ENCODE measurements at regions not wholly inside any gene's neighbourhood (a gene's known extent, or its start where the extent isn't known, plus 50 kb on each side); places are given as distances from the start of the nearest gene placed in this dataset.
"Not testable (repeated sequence)": the region's sequence is repeated elsewhere in the genome, so short reads cannot be mapped to it uniquely, and the experiment has no call there.

DNA sequence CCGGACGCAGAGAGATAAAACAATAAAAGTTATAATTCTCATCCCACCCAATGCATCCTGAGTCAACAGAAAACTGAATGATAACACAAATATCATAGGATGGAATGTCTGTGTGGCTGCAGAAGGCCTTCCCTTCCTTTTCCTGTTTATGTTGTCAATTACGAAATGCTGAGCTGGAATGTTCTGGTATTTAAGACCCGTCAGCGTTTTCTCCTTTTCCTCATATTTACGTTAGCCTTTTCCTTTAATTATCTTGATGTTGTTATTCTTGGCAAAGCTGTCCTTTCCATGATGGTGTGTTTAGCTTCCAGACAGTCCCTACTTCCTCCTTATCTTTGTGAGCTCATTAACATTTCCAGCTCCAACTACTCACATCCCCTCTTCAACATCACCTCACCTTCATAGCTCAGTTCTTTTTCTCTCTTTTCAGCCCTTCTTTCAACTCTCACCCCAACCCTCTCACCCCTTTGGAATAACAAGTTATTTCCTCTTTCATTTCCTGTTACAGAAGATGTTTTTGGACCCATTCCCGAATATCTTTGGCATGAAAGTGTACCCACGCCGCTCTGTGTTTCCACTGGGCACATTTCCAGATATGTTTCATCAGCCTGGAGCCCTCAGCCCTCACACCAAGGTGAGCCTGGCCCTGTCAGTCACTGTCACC, 221.6 kb downstream of the NR2F1-AS1 start:
- Mint-ChIP-seq H3K27me3 (no peaks in the 10 kb centered on the region), H3K27ac (peak overlapping the region; percentile 3), H3K4me3 (no peak overlapping the region), H3K4me1 (no peaks in the 10 kb centered on the region), H3K36me3 (ENCODE audit: low read depth) (no peaks in the 10 kb centered on the region), H3K9me3 (no peaks in the 10 kb centered on the region)
- ChIA-PET POLR2A (no interaction called here), CTCF (no interaction called here)
- no peak for DNase-seq

DNA sequence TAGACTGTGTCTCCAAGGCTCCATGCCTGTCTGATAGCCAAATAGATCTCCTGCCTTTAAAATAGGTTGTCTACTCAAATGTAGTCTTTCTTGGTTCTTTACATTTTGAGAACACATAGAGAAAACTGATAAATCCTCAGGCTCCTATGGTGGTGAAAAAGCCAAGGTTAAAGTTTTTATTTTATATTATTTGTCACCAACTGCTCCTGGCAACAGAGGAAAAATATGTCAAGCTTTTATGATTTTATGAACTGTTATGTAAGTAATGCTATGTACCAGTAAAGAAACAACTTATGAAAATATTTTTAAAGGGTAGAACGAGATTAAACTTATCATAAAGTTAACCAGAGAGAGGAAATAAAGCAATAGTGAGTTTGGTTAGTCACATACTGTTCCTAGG, 222.8 kb downstream of the NR2F1-AS1 start:
- no peak overlapping the region for H3K27ac Mint-ChIP-seq
- ChIA-PET CTCF (no interaction called here), POLR2A (no interaction called here)
- no peaks in the 10 kb centered on the region for H3K27me3 Mint-ChIP-seq
- no peak overlapping the region for H3K4me3 Mint-ChIP-seq
- H3K9me3 Mint-ChIP-seq: no peaks in the 10 kb centered on the region
- no peak for DNase-seq
- no peaks in the 10 kb centered on the region for H3K36me3 Mint-ChIP-seq (ENCODE audit: low read depth)
- no peaks in the 10 kb centered on the region for H3K4me1 Mint-ChIP-seq

DNA sequence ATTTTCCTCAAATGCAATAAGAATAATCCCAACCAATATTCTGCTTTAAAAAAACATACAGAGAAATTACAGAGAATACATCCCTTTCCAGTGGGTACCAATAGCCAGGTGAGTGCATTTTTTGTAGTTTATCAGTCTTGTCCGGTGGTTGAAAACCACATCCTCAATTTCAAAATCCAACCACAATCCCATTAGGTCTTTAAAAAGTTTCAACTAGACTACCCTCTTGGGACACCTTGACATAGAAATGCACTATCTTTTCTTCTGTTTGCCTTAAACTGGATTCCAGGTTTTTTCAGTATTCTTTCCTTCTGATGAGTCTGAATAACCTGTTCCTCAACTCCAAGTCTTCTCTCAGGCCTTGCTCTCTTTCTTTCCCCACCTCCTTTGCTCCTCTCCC, 223.3 kb downstream of the NR2F1-AS1 start:
- no peak overlapping the region for H3K4me3 Mint-ChIP-seq
- POLR2A ChIA-PET: no interaction called here
- H3K36me3 Mint-ChIP-seq (ENCODE audit: low read depth): no peaks in the 10 kb centered on the region

DNA sequence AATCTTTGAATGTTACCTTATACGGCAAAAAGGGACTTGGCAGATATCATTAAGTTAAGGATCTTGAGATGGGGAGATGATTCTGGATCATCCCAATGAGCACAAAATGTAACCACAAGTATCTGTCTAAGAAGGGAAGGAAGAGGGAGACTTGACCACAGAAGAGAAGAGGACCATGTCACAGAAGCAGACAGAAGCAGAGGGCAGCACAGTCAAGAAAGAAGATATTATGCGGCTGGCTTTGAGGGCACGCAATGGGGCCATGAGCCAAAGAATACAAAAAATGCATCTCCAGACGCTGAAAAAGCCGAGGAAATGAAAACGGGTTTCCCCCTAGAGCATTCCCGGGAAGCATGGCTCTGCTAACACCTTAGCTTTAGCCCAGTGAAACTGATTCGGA, 225.3 kb downstream of the NR2F1-AS1 start:
- Mint-ChIP-seq H3K36me3 (ENCODE audit: low read depth) (no peaks in the 10 kb centered on the region), H3K27ac (no peak overlapping the region), H3K4me1 (no peaks in the 10 kb centered on the region), H3K9me3 (peaks cover 2% of the 10 kb centered on the region), H3K27me3 (no peaks in the 10 kb centered on the region), H3K4me3 (no peak overlapping the region)
- no peak for DNase-seq
- CTCF ChIA-PET: no interaction called here
- POLR2A ChIA-PET: no interaction called here

More for the DNA sequence above, 223.3 kb downstream of the NR2F1-AS1 start:
- no peak overlapping the region for H3K27ac Mint-ChIP-seq
- H3K9me3 Mint-ChIP-seq: no peaks in the 10 kb centered on the region
- no peak for DNase-seq
- H3K27me3 Mint-ChIP-seq: no peaks in the 10 kb centered on the region
- no peaks in the 10 kb centered on the region for H3K4me1 Mint-ChIP-seq
- CTCF ChIA-PET: no interaction called here

DNA sequence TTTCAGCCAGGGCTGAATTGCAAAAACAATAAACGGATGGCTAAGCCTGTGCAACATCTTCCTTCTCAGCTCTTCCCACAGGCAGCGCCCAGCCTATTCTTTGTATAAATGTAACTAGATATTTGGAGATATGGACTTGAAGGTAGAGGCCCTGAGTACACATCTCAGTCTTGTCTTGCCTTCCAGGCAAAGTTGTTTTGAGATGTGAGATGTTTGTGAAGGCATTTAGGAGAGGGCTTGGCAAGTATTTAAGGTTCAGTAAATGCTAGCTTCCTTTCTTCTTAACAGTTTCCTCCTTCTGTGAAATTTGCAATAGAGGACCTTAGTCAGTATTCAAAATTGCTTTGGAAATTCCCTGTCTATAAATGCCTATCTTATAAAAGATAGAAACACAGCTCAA, 228.8 kb downstream of the NR2F1-AS1 start:
- Mint-ChIP-seq H3K4me1 (no peaks in the 10 kb centered on the region), H3K9me3 (peaks cover 2% of the 10 kb centered on the region), H3K4me3 (no peak overlapping the region), H3K27me3 (no peaks in the 10 kb centered on the region), H3K27ac (no peak overlapping the region), H3K36me3 (ENCODE audit: low read depth) (no peaks in the 10 kb centered on the region)
- no peak for DNase-seq
- CTCF ChIA-PET: no interaction called here
- POLR2A ChIA-PET: no interaction called here

DNA sequence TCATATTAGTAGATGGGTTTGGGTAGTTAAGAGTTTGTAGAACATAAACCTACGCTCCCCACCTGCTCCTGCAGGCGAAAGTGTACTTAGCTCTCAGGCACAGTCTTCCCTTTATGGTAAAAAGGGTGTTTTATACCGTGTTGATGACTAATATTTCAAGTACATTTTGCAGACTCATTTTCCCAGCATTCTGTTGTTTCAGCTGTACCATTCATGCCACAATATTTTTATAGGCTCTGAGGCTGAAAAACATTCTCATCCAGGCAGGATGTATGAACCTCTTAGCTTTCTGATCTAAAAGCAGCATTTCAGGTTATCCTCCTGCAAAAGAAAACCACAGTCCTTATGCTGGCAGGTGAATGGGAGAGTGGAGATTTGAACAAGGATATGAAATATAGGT, 231.4 kb downstream of the NR2F1-AS1 start:
- CTCF ChIA-PET: no interaction called here
- Mint-ChIP-seq H3K9me3 (peaks cover 2% of the 10 kb centered on the region), H3K4me3 (no peak overlapping the region), H3K4me1 (no peaks in the 10 kb centered on the region), H3K27ac (no peak overlapping the region), H3K36me3 (ENCODE audit: low read depth) (no peaks in the 10 kb centered on the region), H3K27me3 (no peaks in the 10 kb centered on the region)
- POLR2A ChIA-PET: no interaction called here
- DNase-seq: no peak

DNA sequence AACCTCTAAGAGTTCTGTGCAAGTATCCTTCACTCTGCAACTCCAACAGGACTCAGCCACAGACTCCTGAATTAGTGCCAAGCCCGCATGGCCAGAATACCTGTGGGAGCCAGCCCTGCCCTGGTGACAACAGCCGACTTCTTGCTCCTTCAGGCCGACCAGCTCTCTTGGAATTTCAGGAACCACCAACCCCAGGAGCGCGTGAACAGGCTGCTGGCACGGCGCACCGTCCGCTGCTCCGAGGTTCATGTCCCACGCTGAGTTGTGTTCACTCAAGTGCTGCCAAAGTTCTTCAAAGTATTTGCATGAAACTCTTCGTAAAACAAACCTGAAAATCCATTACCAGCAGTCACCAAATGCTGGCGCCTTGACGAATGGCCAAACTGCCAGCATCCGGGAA, 232.8 kb downstream of the NR2F1-AS1 start:
- H3K9me3 Mint-ChIP-seq: peaks cover 2% of the 10 kb centered on the region
- no peak for DNase-seq
- no peak overlapping the region for H3K4me3 Mint-ChIP-seq
- H3K4me1 Mint-ChIP-seq: no peaks in the 10 kb centered on the region
- CTCF ChIA-PET: interaction anchor here (0.6 kb wide), 1 partner anchor 1925 kb away, joined by 3 read pairs; no protein-coding TSS in a partner anchor
- no peaks in the 10 kb centered on the region for H3K27me3 Mint-ChIP-seq
- no peak overlapping the region for H3K27ac Mint-ChIP-seq
- POLR2A ChIA-PET: no interaction called here
- no peaks in the 10 kb centered on the region for H3K36me3 Mint-ChIP-seq (ENCODE audit: low read depth)

DNA sequence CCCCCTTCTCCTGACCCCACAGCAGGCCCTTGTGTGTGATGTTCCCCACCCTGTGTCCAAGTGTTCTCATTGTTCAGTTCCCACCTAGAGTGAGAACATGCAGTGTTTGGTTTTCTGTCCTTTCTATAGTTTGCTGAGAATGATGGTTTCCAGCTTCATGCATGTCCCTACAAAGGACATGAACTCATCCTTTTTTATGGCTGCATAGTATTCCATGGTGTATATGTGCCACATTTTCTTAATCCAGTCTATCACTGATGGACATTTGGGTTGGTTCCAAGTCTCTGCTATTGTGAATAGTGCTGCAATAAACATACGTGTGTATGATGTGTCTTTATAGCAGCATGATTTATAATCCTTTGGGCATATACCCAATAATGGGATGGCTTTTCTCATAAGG, 234.2 kb downstream of the NR2F1-AS1 start:
- H3K4me3 Mint-ChIP-seq; DNase-seq; H3K27ac Mint-ChIP-seq; H3K4me1 Mint-ChIP-seq; H3K36me3 Mint-ChIP-seq (ENCODE audit: low read depth); POLR2A ChIA-PET; H3K27me3 Mint-ChIP-seq; CTCF ChIA-PET; H3K9me3 Mint-ChIP-seq: not testable (repeated sequence)

DNA sequence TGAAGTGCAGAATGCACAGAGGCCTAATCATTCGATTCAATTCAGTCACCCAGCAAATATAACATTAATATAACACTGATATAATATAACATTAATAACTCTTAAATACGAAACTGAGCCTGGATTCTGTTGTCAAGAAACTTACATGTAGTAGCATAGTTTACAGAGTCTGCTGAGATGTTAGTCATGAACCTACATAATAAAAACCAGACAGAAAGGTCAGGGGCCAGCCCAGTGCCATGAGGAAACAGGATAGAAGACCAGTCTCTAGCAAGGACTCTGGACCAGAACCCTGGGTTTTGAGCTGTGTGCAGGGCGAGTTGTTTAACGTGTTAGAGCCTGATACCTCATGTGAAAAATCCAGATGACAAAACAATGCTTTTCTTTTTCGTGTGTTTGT, 234.7 kb downstream of the NR2F1-AS1 start:
- CTCF ChIA-PET: no interaction called here
- Mint-ChIP-seq H3K27me3 (no peaks in the 10 kb centered on the region), H3K4me3 (no peak overlapping the region), H3K4me1 (no peaks in the 10 kb centered on the region), H3K36me3 (ENCODE audit: low read depth) (no peaks in the 10 kb centered on the region), H3K27ac (no peak overlapping the region), H3K9me3 (no peaks in the 10 kb centered on the region)
- DNase-seq: no peak
- POLR2A ChIA-PET: no interaction called here

DNA sequence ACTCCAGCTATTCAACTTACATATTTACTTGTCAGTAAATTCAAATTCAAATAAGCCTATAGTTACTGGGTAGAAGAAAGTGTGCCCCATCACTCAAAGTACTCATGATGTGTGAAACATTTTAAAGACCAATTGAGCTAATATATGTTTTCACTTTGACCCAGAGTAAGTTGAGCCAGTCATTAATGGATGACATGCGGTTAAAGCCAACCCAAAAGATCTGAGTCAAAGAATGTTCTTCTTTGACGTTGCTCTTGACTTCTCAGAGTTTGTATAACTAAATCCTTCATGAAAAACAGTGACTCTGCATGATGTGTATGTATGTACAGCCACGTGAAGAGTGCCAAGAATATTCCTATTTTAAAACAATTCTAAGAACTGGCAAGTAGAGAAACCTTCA, 237.4 kb downstream of the NR2F1-AS1 start:
- ChIA-PET POLR2A (no interaction called here), CTCF (no interaction called here)
- H3K36me3 Mint-ChIP-seq (ENCODE audit: low read depth): no peaks in the 10 kb centered on the region
- no peak for DNase-seq
- H3K4me3 Mint-ChIP-seq: no peak overlapping the region
- H3K27ac Mint-ChIP-seq: no peak overlapping the region
- H3K4me1 Mint-ChIP-seq: no peaks in the 10 kb centered on the region
- no peaks in the 10 kb centered on the region for H3K9me3 Mint-ChIP-seq
- H3K27me3 Mint-ChIP-seq: no peaks in the 10 kb centered on the region

DNA sequence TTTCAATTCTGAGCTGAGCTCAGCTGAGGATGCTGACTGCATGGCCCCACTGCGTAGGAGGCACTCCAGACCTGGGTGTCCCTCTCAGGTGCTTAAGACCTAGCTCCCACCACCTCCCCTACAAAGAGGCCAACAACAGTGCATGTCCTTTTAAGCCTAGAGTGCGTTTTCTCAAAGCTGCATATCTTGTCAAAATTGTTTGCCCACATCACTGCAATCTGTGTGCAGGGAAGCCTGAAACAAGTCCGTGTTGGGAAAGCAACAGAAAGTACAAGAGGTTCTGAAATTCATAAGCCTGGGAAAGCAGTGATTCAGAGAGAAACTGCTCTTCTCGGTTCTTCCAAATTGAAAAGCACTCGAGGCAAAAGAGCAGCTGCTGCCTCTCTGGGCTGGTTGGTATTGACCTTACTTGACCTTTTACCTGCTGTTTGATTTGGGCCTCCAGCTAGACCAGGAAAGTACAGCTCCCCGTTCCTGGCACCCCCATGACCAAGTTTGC, 238.4 kb downstream of the NR2F1-AS1 start:
- H3K4me1 Mint-ChIP-seq: no peaks in the 10 kb centered on the region
- H3K4me3 Mint-ChIP-seq: no peak overlapping the region
- ChIA-PET POLR2A (no interaction called here), CTCF (no interaction called here)
- H3K27ac Mint-ChIP-seq: no peak overlapping the region
- no peaks in the 10 kb centered on the region for H3K9me3 Mint-ChIP-seq
- no peak for DNase-seq
- no peaks in the 10 kb centered on the region for H3K27me3 Mint-ChIP-seq
- no peaks in the 10 kb centered on the region for H3K36me3 Mint-ChIP-seq (ENCODE audit: low read depth)

DNA sequence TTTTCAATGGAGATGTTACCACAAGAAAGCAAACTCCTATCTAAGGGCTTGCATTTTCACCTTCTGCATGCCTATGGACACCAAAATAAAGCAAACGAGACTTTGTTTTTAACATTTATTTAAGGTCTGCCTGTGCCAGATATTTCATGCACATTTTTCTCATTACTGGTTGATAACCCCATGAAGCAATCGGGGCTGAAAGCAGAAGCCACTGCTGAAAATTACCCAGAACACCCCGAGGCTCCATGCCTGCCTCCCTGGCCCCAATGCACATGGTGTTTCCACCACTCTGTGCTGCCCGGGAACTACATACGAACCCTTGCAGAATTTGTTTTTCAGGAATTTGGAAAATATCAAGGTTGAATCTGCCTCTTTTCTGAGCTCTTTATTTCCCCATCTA, 240.1 kb downstream of the NR2F1-AS1 start:
- Mint-ChIP-seq H3K27me3 (no peaks in the 10 kb centered on the region), H3K36me3 (ENCODE audit: low read depth) (no peaks in the 10 kb centered on the region), H3K4me1 (no peaks in the 10 kb centered on the region), H3K27ac (no peak overlapping the region), H3K4me3 (no peak overlapping the region), H3K9me3 (no peaks in the 10 kb centered on the region)
- ChIA-PET POLR2A (no interaction called here), CTCF (no interaction called here)
- no peak for DNase-seq

DNA sequence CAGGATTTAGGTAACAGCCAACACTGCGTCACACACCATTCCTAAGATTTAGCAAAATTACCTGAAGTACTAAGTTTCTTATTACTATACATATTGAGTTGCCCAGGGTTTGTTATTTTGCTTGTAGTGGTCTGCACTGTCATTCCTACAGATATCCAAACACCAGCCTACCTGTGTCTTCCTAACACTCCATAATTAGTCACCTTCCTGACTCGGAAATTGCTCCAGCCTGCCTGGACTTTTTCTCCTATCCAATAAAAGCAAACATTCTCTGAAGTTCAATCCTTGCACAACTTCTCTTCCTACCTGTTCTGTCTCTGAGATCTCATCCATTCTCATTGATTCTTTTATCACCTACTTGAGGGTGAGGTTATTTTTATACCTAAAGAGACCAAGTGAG, 243.9 kb downstream of the NR2F1-AS1 start:
- Mint-ChIP-seq H3K4me3 (no peak overlapping the region), H3K36me3 (ENCODE audit: low read depth) (no peaks in the 10 kb centered on the region), H3K27ac (no peak overlapping the region), H3K9me3 (no peaks in the 10 kb centered on the region), H3K27me3 (no peaks in the 10 kb centered on the region), H3K4me1 (no peaks in the 10 kb centered on the region)
- POLR2A ChIA-PET: no interaction called here
- no peak for DNase-seq
- CTCF ChIA-PET: no interaction called here

DNA sequence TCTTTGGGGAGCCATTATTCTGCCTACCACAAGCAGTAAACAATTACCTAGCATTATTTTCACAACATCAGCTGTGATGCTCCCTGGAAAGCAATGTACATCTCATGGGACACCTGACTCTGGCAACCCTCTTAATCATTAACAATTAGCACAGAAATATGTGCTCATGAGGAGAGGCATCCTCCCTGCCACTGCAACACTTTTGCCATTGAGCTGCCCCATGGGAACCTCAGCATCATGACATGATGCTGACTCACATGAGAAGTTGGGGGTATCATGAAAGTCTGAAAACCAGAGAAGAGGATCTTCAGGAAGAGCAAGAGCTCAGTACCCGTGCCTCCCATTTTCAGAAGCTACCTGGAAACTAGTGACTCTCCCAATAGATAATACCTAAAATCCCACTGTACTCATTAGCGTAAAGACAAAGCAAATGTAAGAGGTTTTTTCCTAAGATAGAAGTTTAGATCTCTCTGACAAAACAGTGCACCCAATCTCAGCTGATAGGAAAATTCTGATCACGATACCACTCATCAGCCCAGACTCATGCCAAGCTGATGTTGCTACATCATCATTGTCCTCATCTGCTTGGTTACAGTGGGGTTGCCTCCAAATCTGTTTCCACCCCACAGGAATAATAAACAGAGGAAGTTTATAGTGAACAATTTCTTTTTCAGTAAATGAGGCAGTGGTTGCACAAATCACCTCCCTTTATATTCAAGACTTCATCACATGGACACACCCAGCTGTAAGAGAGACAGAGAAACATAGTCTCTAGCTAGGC, 244.5 kb downstream of the NR2F1-AS1 start:
- ChIA-PET POLR2A (no interaction called here), CTCF (no interaction called here)
- Mint-ChIP-seq H3K4me1 (no peaks in the 10 kb centered on the region), H3K27me3 (no peaks in the 10 kb centered on the region), H3K4me3 (no peak overlapping the region), H3K9me3 (no peaks in the 10 kb centered on the region), H3K27ac (no peak overlapping the region), H3K36me3 (ENCODE audit: low read depth) (no peaks in the 10 kb centered on the region)
- no peak for DNase-seq

Measured in activated CD4-positive, alpha-beta T cell treated with anti-CD3 and anti-CD28 coated beads, Interleukin-2, amount 10 ng/mL, durations not matched to agents 7 days and 5 days (primary cell).